ENCODE measurements at regions not wholly inside any gene's neighbourhood (a gene's known extent, or its start where the extent isn't known, plus 50 kb on each side); places are given as distances from the start of the nearest gene placed in this dataset.
A peak's percentile ranks its signal among the peaks of the same experiment; 100 is the strongest.
"Not testable (repeated sequence)": the region's sequence is repeated elsewhere in the genome, so short reads cannot be mapped to it uniquely, and the experiment has no call there.

GRCh38 chr11:121914508-121915059, 201.4 kb downstream of the BLID start:
- H3K27ac ChIP-seq = no peak overlapping the region
- WGBS, 10 experiments = 16 to 64% (median 55%) methylated on average over 1 to 2 of the region's 2 CpGs; no CpG with 5 or more reads in 4 of the 10 experiments
- ATAC-seq (replicated peaks in 6 of 8) = peak in 2 of 8 experiments; percentile 81 to 85
- peaks cover 0 to 15% of the 10 kb centered on the region in 2 donors for H3K4me1 ChIP-seq (replicated peaks in 1 of 2)
- H3K4me3 ChIP-seq = no peak overlapping the region
- in situ Hi-C loops (cut with MboI; ENCODE audit: low pct_unique_long_range_greater_than_20kb in 2 of 9, low sequenced_read_pairs in 9 of 9, unreplicated experiment in 9 of 9) = no loop called here

GRCh38 chr11:121909596-121909995, 206.4 kb downstream of the BLID start:
- H3K4me1 ChIP-seq (replicated peaks in 1 of 2) = peaks cover 0 to 2% of the 10 kb centered on the region in 2 donors
- WGBS, 10 experiments = 0 to 75% (median 65%) methylated on average over 1 to 2 of the region's 2 CpGs; no CpG with 5 or more reads in 5 of the 10 experiments
- in situ Hi-C loops (cut with MboI; ENCODE audit: low pct_unique_long_range_greater_than_20kb in 2 of 9, low sequenced_read_pairs in 9 of 9, unreplicated experiment in 9 of 9) = no loop called here
- H3K27ac ChIP-seq = no peak overlapping the region
- peak in 2 of 8 experiments; percentile 95 to 97 for ATAC-seq (replicated peaks in 6 of 8)
- H3K4me3 ChIP-seq = no peak overlapping the region

GRCh38 chr11:121907379-121907778, 208.6 kb downstream of the BLID start:
- in situ Hi-C loops (cut with MboI; ENCODE audit: low pct_unique_long_range_greater_than_20kb in 2 of 9, low sequenced_read_pairs in 9 of 9, unreplicated experiment in 9 of 9) = no loop called here
- ATAC-seq (replicated peaks in 6 of 8) = no peak
- Histone ChIP-seq H3K4me3 (no peak overlapping the region), H3K27ac (no peak overlapping the region), H3K4me1 (replicated peaks in 1 of 2) (no peaks in the 10 kb centered on the region)
- 60 to 100% (median 88%) methylated on average over 1 to 2 of the region's 2 CpGs; no CpG with 5 or more reads in 2 of the 10 experiments for WGBS, 10 experiments

GRCh38 chr11:121904148-121904547, 211.9 kb downstream of the BLID start:
- in situ Hi-C loops (cut with MboI; ENCODE audit: low pct_unique_long_range_greater_than_20kb in 2 of 9, low sequenced_read_pairs in 9 of 9, unreplicated experiment in 9 of 9) = no loop called here
- Histone ChIP-seq H3K27ac (no peak overlapping the region), H3K4me1 (replicated peaks in 1 of 2) (no peaks in the 10 kb centered on the region), H3K4me3 (no peak overlapping the region)
- ATAC-seq (replicated peaks in 6 of 8) = no peak
- 59 to 92% (median 81%) methylated on average over 1 to 6 of the region's 6 CpGs; no CpG with 5 or more reads in 1 of the 10 experiments for WGBS, 10 experiments

GRCh38 chr11:121901886-121902285, 214.1 kb downstream of the BLID start:
- no peak overlapping the region for H3K4me3 ChIP-seq
- no peak for ATAC-seq (replicated peaks in 6 of 8)
- 40 to 100% (median 92%) methylated on average over 1 to 4 of the region's 4 CpGs for WGBS, 10 experiments
- in situ Hi-C loops (cut with MboI; ENCODE audit: low pct_unique_long_range_greater_than_20kb in 2 of 9, low sequenced_read_pairs in 9 of 9, unreplicated experiment in 9 of 9) = no loop called here
- no peak overlapping the region for H3K27ac ChIP-seq
- no peaks in the 10 kb centered on the region for H3K4me1 ChIP-seq (replicated peaks in 1 of 2)

GRCh38 chr11:121901417-121901816, 214.6 kb downstream of the BLID start:
- H3K4me1 ChIP-seq (replicated peaks in 1 of 2); in situ Hi-C loops (cut with MboI; ENCODE audit: low pct_unique_long_range_greater_than_20kb in 2 of 9, low sequenced_read_pairs in 9 of 9, unreplicated experiment in 9 of 9); ATAC-seq (replicated peaks in 6 of 8); H3K4me3 ChIP-seq; H3K27ac ChIP-seq: not testable (repeated sequence)
- WGBS, 10 experiments = 20 to 83% (median 59%) methylated on average over 2 of the region's 2 CpGs; no CpG with 5 or more reads in 6 of the 10 experiments

- no peak overlapping the region for H3K27ac ChIP-seq
- peak in 4 of 8 experiments; percentile 35 to 77 (median 65) for ATAC-seq (replicated peaks in 6 of 8)
- WGBS, 10 experiments = 60 to 100% (median 86%) methylated on average over 1 to 4 of the region's 4 CpGs; no CpG with 5 or more reads in 3 of the 10 experiments
- in situ Hi-C loops (cut with MboI; ENCODE audit: low pct_unique_long_range_greater_than_20kb in 2 of 9, low sequenced_read_pairs in 9 of 9, unreplicated experiment in 9 of 9) = no loop called here
- no peak overlapping the region for H3K4me3 ChIP-seq
- H3K4me1 ChIP-seq (replicated peaks in 1 of 2) = no peaks in the 10 kb centered on the region
Observed at GRCh38 chr11:121899520-121899919, 216.5 kb downstream of the BLID start.

GRCh38 chr11:121898903-121899302, 217.1 kb downstream of the BLID start:
- in situ Hi-C loops (cut with MboI; ENCODE audit: low pct_unique_long_range_greater_than_20kb in 2 of 9, low sequenced_read_pairs in 9 of 9, unreplicated experiment in 9 of 9) = no loop called here
- no peak for ATAC-seq (replicated peaks in 6 of 8)
- WGBS, 10 experiments = 68 to 89% (median 80%) methylated on average over 2 to 7 of the region's 7 CpGs; no CpG with 5 or more reads in 2 of the 10 experiments
- Histone ChIP-seq H3K27ac (no peak overlapping the region), H3K4me3 (no peak overlapping the region), H3K4me1 (replicated peaks in 1 of 2) (no peaks in the 10 kb centered on the region)

- Histone ChIP-seq H3K4me3 (no peak overlapping the region), H3K27ac (no peak overlapping the region), H3K4me1 (replicated peaks in 1 of 2) (no peaks in the 10 kb centered on the region)
- peak in 3 of 8 experiments; percentile 66 to 82 (median 74) for ATAC-seq (replicated peaks in 6 of 8)
- 0 to 100% (median 0%) methylated on average over 1 of the region's 1 CpG; no CpG with 5 or more reads in 3 of the 10 experiments for WGBS, 10 experiments
- in situ Hi-C loops (cut with MboI; ENCODE audit: low pct_unique_long_range_greater_than_20kb in 2 of 9, low sequenced_read_pairs in 9 of 9, unreplicated experiment in 9 of 9) = no loop called here
Observed at GRCh38 chr11:121895919-121896318, 220.1 kb downstream of the BLID start.

- H3K4me3 ChIP-seq = no peak overlapping the region
- no peak for ATAC-seq (replicated peaks in 6 of 8)
- WGBS, 10 experiments = 33 to 100% (median 82%) methylated on average over 1 to 3 of the region's 3 CpGs; no CpG with 5 or more reads in 1 of the 10 experiments
Observed at GRCh38 chr11:121894581-121894980, 221.4 kb downstream of the BLID start.

GRCh38 chr11:121892863-121893262, 223.2 kb downstream of the BLID start:
- WGBS, 10 experiments = 10 to 100% (median 31%) methylated on average over 1 to 3 of the region's 3 CpGs; no CpG with 5 or more reads in 3 of the 10 experiments
- peak in 1 of 8 experiments; percentile 6 for ATAC-seq (replicated peaks in 6 of 8)
- in situ Hi-C loops (cut with MboI; ENCODE audit: low pct_unique_long_range_greater_than_20kb in 2 of 9, low sequenced_read_pairs in 9 of 9, unreplicated experiment in 9 of 9) = no loop called here
- no peak overlapping the region for H3K4me3 ChIP-seq
- H3K27ac ChIP-seq = no peak overlapping the region
- H3K4me1 ChIP-seq (replicated peaks in 1 of 2) = peaks cover 0 to 4% of the 10 kb centered on the region in 2 donors

More at GRCh38 chr11:121894581-121894980, 221.4 kb downstream of the BLID start:
- Histone ChIP-seq H3K4me1 (replicated peaks in 1 of 2) (no peaks in the 10 kb centered on the region), H3K27ac (no peak overlapping the region)
- in situ Hi-C loops (cut with MboI; ENCODE audit: low pct_unique_long_range_greater_than_20kb in 2 of 9, low sequenced_read_pairs in 9 of 9, unreplicated experiment in 9 of 9) = no loop called here

- H3K4me3 ChIP-seq = no peak overlapping the region
- ATAC-seq (replicated peaks in 6 of 8) = peak in 3 of 8 experiments; percentile 55 to 70 (median 61)
- in situ Hi-C loops (cut with MboI; ENCODE audit: low pct_unique_long_range_greater_than_20kb in 2 of 9, low sequenced_read_pairs in 9 of 9, unreplicated experiment in 9 of 9) = no loop called here
- H3K4me1 ChIP-seq (replicated peaks in 1 of 2) = peaks cover 2 to 11% of the 10 kb centered on the region in 2 donors
- 17 to 89% (median 60%) methylated on average over 1 to 3 of the region's 3 CpGs; no CpG with 5 or more reads in 3 of the 10 experiments for WGBS, 10 experiments
- no peak overlapping the region for H3K27ac ChIP-seq
Observed at GRCh38 chr11:121892131-121892681, 223.8 kb downstream of the BLID start.

- in situ Hi-C loops (cut with MboI; ENCODE audit: low pct_unique_long_range_greater_than_20kb in 2 of 9, low sequenced_read_pairs in 9 of 9, unreplicated experiment in 9 of 9) = no loop called here
- no peak overlapping the region for H3K4me3 ChIP-seq
- ATAC-seq (replicated peaks in 6 of 8) = no peak
- H3K4me1 ChIP-seq (replicated peaks in 1 of 2) = peaks cover 10 to 23% of the 10 kb centered on the region in 2 donors
- no peak overlapping the region for H3K27ac ChIP-seq
- WGBS, 10 experiments = 35 to 100% (median 95%) methylated on average over 1 to 6 of the region's 6 CpGs; no CpG with 5 or more reads in 2 of the 10 experiments
Observed at GRCh38 chr11:121890946-121891515, 225.0 kb downstream of the BLID start.

All from motor neuron (in vitro differentiated cells).